ENCODE measurements at regions not wholly inside any gene's neighbourhood (a gene's known extent, or its start where the extent isn't known, plus 50 kb on each side); places are given as distances from the start of the nearest gene placed in this dataset.

DNA sequence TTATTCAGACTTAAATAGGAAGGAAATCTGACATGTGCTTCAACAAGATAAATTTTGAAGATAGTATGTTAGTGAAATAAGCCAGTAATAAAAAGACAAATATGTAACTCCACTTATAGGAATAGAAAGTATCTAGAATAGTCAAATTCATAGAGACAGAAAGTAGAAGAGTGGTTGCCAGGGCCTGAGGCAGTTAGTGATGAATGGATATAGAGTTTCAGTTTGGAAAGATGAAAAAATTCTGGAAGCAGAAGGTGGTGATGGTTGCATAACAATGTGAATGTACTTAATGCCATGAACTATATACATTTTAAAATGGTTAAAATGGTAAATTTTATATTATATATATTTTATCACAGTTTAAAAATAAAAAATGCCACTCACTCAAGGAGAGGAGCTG, 54.3 kb downstream of the HAND2 start:
- DNase-seq (no peak), ATAC-seq (no peak)
- TF ChIP-seq, protein P1, sequence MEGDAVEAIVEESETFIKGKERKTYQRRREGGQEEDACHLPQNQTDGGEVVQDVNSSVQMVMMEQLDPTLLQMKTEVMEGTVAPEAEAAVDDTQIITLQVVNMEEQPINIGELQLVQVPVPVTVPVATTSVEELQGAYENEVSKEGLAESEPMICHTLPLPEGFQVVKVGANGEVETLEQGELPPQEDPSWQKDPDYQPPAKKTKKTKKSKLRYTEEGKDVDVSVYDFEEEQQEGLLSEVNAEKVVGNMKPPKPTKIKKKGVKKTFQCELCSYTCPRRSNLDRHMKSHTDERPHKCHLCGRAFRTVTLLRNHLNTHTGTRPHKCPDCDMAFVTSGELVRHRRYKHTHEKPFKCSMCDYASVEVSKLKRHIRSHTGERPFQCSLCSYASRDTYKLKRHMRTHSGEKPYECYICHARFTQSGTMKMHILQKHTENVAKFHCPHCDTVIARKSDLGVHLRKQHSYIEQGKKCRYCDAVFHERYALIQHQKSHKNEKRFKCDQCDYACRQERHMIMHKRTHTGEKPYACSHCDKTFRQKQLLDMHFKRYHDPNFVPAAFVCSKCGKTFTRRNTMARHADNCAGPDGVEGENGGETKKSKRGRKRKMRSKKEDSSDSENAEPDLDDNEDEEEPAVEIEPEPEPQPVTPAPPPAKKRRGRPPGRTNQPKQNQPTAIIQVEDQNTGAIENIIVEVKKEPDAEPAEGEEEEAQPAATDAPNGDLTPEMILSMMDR (IDR thresholded peaks at IDR 0.05 in 4 of 5, conservative IDR thresholded peaks at IDR 0.05 in 1 of 5): no peak
- TF ChIP-seq POLR2A (IDR thresholded peaks at IDR 0.05): no peak
- Histone ChIP-seq H3K4me3 (no peak overlapping the region), H3K27ac (no peak overlapping the region), H3K27me3 (no peaks in the 10 kb centered on the region), H3K36me3 (no peaks in the 10 kb centered on the region), H3K4me1 (no peaks in the 10 kb centered on the region), H3K9me3 (no peaks in the 10 kb centered on the region)
- intact Hi-C loops (cut with DNase I; ENCODE audit: low total_unique reads) (no loop called here), in situ Hi-C loops (cut with MboI; ENCODE audit: low sequenced_read_pairs in 4 of 4) (no loop called here)

DNA sequence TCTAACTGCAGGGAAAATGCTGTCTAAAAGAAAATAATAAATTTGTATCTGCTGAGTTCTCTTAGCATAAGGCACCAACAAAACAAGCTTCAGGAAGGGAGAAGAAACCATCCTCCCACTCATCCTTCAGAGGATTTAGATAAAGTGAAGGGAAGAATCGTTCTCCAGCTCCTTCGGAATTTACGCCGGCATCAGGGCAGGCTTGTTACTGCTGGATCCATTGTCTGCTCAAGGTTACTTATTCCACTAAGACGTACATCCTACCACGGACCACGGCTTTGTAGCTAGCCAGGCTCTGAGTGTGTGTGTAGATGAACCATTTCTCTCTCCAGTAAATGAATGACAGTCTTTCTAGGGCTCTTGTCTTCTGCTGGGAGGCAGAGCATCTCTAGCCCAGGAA, 60.4 kb downstream of the HAND2 start:
- in situ Hi-C loops (cut with MboI; ENCODE audit: low sequenced_read_pairs in 4 of 4): no loop called here
- Histone ChIP-seq H3K4me1 (peaks cover 0 to 4% of the 10 kb centered on the region in 2 donors), H3K27ac (no peak overlapping the region), H3K9me3 (no peaks in the 10 kb centered on the region), H3K27me3 (no peaks in the 10 kb centered on the region), H3K36me3 (no peaks in the 10 kb centered on the region), H3K4me3 (no peak overlapping the region)
- ATAC-seq: no peak
- intact Hi-C loops (cut with DNase I; ENCODE audit: low total_unique reads): no loop called here
- no peak for DNase-seq
- TF ChIP-seq POLR2A (IDR thresholded peaks at IDR 0.05): no peak
- TF ChIP-seq, protein P1 (IDR thresholded peaks at IDR 0.05 in 4 of 5, conservative IDR thresholded peaks at IDR 0.05 in 1 of 5): no peak

DNA sequence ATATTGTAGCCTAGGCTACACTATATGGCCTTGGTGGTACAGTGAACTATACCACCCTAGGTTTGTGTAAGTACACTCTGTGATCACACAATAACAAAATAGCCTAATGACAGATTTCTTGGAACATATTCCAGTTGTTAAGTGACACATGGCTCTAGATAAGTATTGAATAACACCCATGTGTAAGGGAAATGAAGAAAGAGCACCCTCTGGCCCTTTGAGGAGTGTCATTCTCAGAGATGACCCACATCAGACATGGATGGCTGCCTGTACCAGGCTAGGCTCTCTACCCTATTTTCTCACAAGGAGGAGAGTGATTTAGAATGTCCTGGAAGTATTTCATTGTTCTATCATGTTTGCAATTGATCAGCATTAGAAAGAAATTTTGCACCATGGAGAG, 61.7 kb downstream of the HAND2 start:
- Histone ChIP-seq H3K27me3 (no peaks in the 10 kb centered on the region), H3K4me3 (no peak overlapping the region), H3K27ac (no peak overlapping the region), H3K9me3 (no peaks in the 10 kb centered on the region), H3K4me1 (peaks cover 4% of the 10 kb centered on the region in 2 donors), H3K36me3 (no peaks in the 10 kb centered on the region)
- no peak for DNase-seq
- intact Hi-C loops (cut with DNase I; ENCODE audit: low total_unique reads): no loop called here
- in situ Hi-C loops (cut with MboI; ENCODE audit: low sequenced_read_pairs in 4 of 4): no loop called here
- peak in 1 of 2 donors; percentile 50 for ATAC-seq
- TF ChIP-seq POLR2A (IDR thresholded peaks at IDR 0.05): no peak
- TF ChIP-seq, protein P1 (IDR thresholded peaks at IDR 0.05 in 4 of 5, conservative IDR thresholded peaks at IDR 0.05 in 1 of 5): no peak

DNA sequence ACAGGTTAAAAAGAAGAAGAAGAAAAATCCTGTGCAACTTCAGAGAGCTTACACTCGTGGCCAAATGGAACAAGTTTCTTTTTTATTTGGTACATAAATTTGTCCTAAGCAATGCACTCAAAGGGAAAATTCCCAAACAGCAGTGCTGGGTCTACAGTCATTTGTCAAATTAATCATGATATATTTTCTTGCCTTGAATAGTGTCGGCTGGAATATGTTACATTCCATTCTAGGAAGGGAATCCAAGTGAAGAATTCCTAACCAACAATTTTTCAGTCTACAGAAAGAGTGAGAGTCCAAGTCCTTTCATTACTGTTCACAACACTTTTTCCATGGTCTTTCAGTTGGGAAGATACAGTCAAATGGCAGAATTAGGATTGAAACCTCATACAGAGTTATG, 63.9 kb downstream of the HAND2 start:
- ATAC-seq (no peak), DNase-seq (no peak)
- TF ChIP-seq, protein P1 (IDR thresholded peaks at IDR 0.05 in 4 of 5, conservative IDR thresholded peaks at IDR 0.05 in 1 of 5): no peak
- no peak for TF ChIP-seq POLR2A (IDR thresholded peaks at IDR 0.05)
- in situ Hi-C loops (cut with MboI; ENCODE audit: low sequenced_read_pairs in 4 of 4) (no loop called here), intact Hi-C loops (cut with DNase I; ENCODE audit: low total_unique reads) (no loop called here)
- Histone ChIP-seq H3K27ac (no peak overlapping the region), H3K9me3 (no peaks in the 10 kb centered on the region), H3K4me1 (peaks cover 4% of the 10 kb centered on the region in 2 donors), H3K27me3 (no peaks in the 10 kb centered on the region), H3K36me3 (no peaks in the 10 kb centered on the region), H3K4me3 (no peak overlapping the region)

DNA sequence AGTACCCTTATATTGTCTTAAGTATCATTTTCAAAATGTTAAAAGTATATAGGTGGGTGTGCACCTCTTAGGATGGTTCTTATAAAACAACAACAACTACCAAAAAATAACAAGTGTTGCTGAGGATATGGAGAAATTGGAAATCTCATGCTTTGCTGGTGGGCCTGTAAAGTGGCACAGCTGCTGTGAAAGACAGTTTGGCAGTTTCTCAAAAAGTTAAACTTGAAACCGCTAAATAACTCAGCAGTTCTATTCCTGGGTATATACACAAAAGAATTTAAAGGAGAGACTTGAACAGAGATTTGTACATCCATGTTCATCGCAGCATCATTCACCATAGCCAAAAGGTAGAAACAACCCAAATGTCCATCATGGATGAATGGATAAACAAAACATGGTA, 65.5 kb downstream of the HAND2 start:
- in situ Hi-C loops (cut with MboI; ENCODE audit: low sequenced_read_pairs in 4 of 4): no loop called here
- H3K36me3 ChIP-seq: no peaks in the 10 kb centered on the region
- no peak overlapping the region for H3K4me3 ChIP-seq
- H3K27ac ChIP-seq: no peak overlapping the region
- ATAC-seq (no peak), DNase-seq (no peak)
- intact Hi-C loops (cut with DNase I; ENCODE audit: low total_unique reads): no loop called here
- H3K9me3 ChIP-seq: no peaks in the 10 kb centered on the region
- TF ChIP-seq, protein P1 (IDR thresholded peaks at IDR 0.05 in 4 of 5, conservative IDR thresholded peaks at IDR 0.05 in 1 of 5): no peak
- no peak for TF ChIP-seq POLR2A (IDR thresholded peaks at IDR 0.05)
- H3K27me3 ChIP-seq: no peaks in the 10 kb centered on the region
- H3K4me1 ChIP-seq: peaks cover 4% of the 10 kb centered on the region in 2 donors
